GM19035 (cell line): ENCODE measurements at regions not wholly inside any gene's neighbourhood (a gene's known extent, or its start where the extent isn't known, plus 50 kb on each side); places are given as distances from the start of the nearest gene placed in this dataset.

ENCODE experiments used
- ATAC-seq: cut with Tn5 transposase; IDR thresholded peaks from one replicate; pipeline ENCODE4 v1.9.1; 2021; ENCODE audit not compliant: unreplicated experiment

DNA sequence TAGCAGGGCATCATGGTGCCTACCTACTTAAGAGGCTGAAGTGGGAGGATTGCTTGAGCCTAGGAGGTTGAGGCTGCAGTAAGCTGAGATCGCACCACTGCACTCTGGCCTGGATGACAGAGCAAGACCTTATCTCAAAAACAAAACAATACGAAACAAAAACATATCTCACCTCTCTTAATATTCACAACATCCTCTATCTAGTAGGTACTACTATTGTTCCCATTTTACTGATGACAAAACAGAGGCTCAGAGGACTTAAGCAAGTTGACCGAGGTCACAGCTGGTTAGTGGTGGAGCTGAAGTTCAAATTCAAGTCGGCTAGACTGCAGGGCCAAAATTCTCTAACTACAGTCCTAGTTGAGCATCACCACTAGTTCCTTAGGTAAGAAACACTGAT is 172.3 kb upstream of the EEA1 start:
- ATAC-seq, result no peak

- ATAC-seq, result no peak
Observed at GRCh38 chr12:93102312-93102711, 173.2 kb upstream of the EEA1 start.

- no peak for ATAC-seq
Observed at GRCh38 chr12:93102744-93103143, 173.6 kb upstream of the EEA1 start.

- no peak for ATAC-seq
Observed at GRCh38 chr12:93103154-93103553, 174.1 kb upstream of the EEA1 start.

DNA sequence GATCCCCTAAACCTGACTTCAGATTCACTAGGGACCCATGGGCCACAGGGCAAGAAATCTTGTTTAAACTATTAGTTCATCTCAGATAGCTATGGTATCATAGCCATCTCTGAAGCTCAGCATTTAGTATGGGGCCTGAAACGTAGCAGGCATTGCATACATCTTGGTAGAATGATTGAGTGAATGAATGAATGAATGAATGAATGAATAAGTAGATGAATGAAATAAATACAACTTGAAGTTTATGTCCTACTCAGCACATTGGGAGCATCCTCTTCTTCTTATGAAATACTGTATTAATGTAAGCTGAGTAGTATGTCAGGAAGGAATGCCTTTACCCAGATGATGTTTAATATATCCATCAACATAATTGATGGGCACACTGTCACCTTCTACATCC is 175.4 kb upstream of the EEA1 start:
- ATAC-seq, result no peak

GRCh38 chr12:93106910-93107309 is 177.8 kb upstream of the EEA1 start:
- no peak for ATAC-seq

GRCh38 chr12:93107514-93108312 is 178.6 kb upstream of the EEA1 start:
- no peak for ATAC-seq

DNA sequence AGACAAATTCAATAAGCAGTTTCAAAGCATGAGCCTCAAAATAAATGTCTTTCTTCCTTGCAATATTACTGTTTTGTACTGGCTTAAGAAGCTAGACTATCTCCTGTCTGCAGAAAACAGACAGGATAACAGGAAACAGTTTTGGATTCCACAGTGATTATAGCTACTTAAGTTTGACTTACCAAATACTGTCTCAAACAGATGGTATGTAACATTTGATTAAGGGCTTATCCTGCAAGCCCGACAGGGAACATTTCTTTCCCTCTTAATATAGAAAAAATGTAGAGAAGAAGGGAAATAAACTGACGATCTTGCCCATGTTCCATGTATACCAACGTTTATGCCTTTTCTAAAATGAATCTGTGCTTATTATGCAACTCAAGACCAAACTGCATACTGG is 179.9 kb upstream of the EEA1 start:
- no peak for ATAC-seq

DNA sequence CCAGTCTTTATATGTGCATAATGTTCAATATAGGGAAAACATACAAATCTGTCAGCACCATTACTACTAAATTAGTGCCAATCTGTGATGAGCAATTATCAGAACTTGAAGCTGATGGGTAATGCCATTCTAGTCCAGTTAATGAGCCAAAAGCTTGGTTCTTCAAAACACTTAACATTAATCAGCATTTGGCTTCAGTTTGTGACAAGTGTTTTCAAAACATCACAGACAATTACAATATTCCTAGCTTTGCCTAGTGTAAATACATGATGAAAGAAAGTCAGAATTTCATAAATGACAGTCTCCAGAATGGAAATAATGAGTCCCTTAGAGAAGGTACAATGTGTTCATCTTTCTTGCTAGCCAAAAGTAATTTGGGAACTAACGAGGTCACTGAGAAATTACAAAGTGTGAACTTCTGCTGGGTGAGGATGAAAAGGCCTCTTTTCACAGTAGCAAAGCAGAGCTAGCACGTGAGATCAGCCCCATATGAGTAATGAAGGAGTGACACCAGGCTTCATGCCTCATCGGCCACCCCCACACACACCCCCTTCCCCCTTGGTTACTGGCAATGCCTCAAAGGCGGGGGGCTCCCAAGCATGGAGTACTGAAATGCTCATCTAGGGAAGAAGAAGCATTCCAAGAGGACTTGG is 180.6 kb upstream of the EEA1 start:
- no peak for ATAC-seq

DNA sequence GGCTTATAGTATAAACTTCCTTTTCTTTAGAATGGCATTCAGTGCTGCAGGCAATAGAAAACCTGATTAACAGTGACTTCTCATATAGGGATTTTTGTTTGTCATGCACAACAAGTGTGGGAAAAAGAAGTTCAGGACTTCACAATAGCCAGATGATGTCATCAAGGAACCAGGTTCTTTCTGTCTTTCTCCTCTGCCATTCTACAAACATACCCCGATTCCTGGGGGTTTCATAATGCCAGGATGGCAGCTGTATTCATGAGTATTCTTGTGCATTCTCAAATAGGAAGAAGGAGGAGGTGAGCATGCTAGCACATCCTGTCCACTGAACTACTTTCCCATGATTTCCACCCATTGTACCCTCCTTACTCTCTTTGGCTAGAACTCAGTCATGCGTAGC is 182.7 kb upstream of the EEA1 start:
- ATAC-seq, result no peak

GRCh38 chr12:93113317-93114006 is 184.4 kb upstream of the EEA1 start:
- no peak for ATAC-seq

DNA sequence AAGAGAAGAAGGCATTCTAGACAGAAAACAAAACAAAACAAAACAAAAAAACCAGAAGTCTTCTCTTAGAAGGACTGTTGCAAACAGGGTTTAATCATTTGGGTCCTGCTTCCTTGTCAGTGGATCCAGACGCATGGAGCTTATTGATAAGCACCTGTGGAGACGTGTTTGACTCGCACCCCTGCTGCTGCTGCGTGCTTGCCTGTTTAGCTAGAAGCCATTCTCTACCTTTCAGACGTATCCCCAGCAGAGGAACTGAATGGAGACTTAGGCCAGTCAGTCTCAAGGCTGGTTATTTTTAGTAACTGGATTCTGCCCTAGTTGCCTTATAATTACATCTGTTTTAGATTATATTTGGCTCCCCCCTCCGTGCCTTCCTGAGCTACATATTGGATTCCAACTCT is 186.1 kb upstream of the EEA1 start:
- no peak for ATAC-seq

DNA sequence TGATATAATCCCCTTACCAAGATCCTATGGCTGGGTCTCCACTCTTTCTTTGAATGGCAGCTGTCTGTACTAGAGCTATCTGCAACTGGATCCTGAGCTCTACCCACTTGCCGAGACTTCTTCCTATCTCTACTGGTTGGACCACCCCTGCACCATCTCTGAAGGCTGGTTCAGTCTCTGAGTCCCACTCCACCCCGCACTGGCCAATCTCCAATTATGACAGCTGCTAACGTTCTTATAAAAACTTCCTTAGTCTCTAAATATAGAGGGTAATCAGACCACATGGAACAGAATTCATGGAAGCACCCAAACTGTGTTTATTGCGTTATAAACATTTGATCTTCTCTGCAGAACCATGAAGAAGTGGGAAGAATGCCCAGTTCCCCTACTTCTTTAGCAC is 186.6 kb upstream of the EEA1 start:
- no peak for ATAC-seq

DNA sequence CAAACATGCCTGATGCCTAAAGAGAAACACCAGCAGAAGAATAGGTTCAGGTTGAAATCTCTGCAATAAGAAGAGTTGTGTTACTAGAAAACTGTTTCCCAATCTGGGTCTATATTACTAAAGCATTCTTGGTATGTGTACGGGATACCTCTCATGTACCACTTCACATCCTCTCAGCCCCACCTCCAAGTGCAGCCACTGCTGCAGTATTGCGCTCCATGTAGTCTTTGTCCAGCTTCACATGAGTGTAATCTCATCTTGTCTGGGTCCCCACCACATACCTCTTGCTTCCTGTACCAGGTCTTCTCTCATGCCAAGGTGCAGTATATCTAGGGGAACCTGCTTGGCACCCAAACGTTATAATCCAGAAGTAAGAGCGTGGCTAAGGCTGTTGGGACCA is 187.5 kb upstream of the EEA1 start:
- no peak for ATAC-seq

DNA sequence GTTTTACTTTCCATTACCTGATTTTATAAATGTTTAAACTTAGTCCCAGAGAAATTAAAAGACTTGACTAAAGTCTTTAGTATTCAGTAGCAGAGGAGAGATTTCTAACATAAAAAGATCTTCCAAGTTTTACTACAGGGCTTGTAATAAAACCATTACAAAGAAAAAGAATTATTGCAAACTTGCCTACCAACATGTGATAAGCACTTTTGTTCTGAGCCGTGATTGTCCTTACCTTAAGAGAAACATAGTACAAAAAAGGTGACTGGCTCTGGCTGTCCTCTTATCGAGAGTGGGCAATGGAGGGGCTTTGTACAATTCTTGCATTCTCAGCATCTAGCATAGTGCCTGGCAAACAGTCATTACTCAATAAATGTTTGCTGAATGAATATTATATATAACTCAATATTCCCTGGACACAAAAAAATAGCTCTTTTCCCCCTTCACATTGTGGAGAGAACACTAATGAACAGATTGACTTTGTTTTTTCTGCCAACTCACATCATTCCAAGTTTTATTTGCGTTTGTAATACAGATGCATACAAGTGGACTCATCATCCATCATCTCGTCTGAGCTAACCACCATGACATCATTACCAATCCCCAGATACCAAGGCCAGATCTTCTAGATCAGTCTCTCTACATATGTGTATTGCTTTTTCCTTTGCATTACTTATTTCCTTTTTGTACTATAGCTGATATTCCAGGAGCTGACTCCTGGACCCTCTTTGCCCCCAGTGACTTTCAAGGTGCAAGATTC is 192.8 kb upstream of the EEA1 start:
- no peak for ATAC-seq

DNA sequence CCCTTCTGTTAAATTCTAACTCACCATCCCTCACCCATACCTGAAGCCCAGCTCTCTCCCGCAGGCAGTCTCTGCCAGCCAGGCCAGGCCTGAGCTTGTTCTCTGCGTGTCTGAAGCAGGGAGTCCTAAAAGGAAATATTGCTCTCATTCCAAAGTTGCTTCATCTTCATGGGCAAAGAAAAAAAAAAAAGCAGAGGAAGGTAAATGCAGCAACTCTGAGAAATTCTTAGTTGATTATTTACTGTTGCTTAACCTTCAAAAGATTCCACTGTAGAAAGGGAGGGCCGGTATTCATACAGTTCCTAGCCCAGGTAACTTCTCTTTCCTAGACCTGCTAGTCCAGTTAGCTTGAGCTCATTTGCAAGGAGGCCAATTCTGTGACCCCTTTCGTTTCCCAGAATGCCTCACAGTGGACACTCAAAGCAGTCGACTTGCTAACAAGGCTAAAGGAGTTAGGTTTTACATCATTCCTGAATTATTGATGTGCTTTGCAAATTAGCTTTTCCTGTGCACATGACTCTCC is 193.5 kb upstream of the EEA1 start:
- ATAC-seq, result no peak

DNA sequence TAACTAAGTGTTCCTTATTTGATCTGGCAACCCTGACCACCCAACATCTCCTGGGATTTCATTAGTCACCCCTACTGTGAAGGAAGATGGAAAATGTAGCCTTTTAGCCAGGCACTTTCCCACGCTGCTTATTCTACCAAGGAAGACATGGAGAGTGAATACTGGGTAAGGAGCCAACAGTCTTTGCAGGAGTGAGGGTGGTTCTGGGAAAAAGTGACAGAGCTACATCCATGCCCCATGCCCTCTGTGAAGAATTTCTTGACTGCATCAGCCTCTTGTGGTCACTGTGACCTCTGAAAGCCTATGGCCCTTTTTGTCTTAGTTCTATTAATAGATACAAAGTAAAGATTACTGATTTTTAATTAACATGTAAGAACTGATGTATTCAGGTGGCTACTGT is 196.0 kb upstream of the EEA1 start:
- no peak for ATAC-seq

- peak; percentile 49 for ATAC-seq
Observed at GRCh38 chr12:93126069-93126474, 197.0 kb upstream of the EEA1 start.

DNA sequence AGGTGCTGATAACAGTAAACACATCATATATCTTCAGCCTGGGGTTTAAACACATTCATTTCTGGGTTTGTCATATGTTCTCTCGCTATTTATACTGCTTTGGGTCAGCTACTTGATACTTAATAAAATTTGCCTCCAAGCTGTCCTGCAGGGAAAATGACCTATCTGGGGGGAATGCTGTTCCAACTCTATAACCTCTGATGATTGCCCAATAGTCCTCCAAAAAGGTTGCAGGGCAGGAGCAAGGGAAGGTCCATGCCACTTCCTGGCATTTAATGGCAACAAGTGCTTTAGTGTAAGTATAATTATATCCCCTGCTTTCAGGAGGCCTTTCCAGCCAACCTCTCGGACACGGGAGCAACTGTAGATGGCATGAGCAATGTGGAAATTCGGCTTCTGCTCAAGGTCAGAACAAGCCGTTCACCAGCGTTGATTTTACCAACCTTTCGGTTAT is 198.0 kb upstream of the EEA1 start:
- no peak for ATAC-seq

GRCh38 chr12:93127582-93128331 is 198.7 kb upstream of the EEA1 start:
- ATAC-seq, result no peak
